Astrocyte (in vitro differentiated cells and primary cell): ENCODE measurements at regions not wholly inside any gene's neighbourhood (a gene's known extent, or its start where the extent isn't known, plus 50 kb on each side); places are given as distances from the start of the nearest gene placed in this dataset.

Experiments
- DNase-seq: peaks from one replicate; pipeline ENCODE4 v3.0.0-alpha.2; 2010; ENCODE audit warnings: low read depth
- FAIRE-seq: peaks from 2 replicates; lab custom pipeline; 2011; peaks lifted over from hg19 to GRCh38; lab: Jason Lieb, UNC
- H2AFZ ChIP-seq: 2 replicates; pipeline ENCODE4 v1.6.0; 2012; ENCODE audit warnings: low read depth, low read length, inconsistent platforms
- H3K27ac ChIP-seq: 2 replicates; pipeline ENCODE4 v1.5.1; 2011; ENCODE audit warnings: low read depth, low read length, inconsistent platforms
- H3K27me3 ChIP-seq: 2 replicates; pipeline ENCODE4 v1.6.0; 2011; ENCODE audit warnings: low read length, inconsistent platforms; ENCODE audit not compliant: insufficient read depth
- H3K36me3 ChIP-seq: 2 replicates; pipeline ENCODE4 v1.5.1; 2011; ENCODE audit warnings: low read length, inconsistent platforms; ENCODE audit not compliant: insufficient read depth
- H3K4me1 ChIP-seq: 2 replicates; pipeline ENCODE4 v1.5.1; 2011; ENCODE audit warnings: low read length, inconsistent platforms; ENCODE audit not compliant: insufficient read depth
- H3K4me2 ChIP-seq: 2 replicates; pipeline ENCODE4 v1.6.0; 2012; ENCODE audit warnings: low read length, inconsistent platforms
- H3K4me3 ChIP-seq: 2 replicates; pipeline ENCODE4 v1.5.1; 2011; ENCODE audit warnings: low read depth, mild to moderate bottlenecking, low read length, inconsistent platforms; ENCODE audit not compliant: insufficient read depth
- H3K79me2 ChIP-seq: 2 replicates; pipeline ENCODE4 v1.6.0; 2012; ENCODE audit warnings: mild to moderate bottlenecking, low read length, inconsistent platforms; ENCODE audit not compliant: insufficient read depth
- H3K9ac ChIP-seq: 2 replicates; pipeline ENCODE4 v1.6.0; 2012; ENCODE audit warnings: mild to moderate bottlenecking, low read length, inconsistent platforms
- H3K9me3 ChIP-seq: 2 replicates; pipeline ENCODE4 v1.5.1; 2012; ENCODE audit warnings: low read depth, mild to moderate bottlenecking, low read length, inconsistent platforms; ENCODE audit not compliant: insufficient read depth
- H4K20me1 ChIP-seq: 2 replicates; pipeline ENCODE4 v1.6.0; 2012; ENCODE audit warnings: low read length, inconsistent platforms; ENCODE audit not compliant: insufficient read depth
- H3K27ac Mint-ChIP-seq: one replicate; pipeline ENCODE4 v1.8.0; 2021; ENCODE audit warnings: mild to moderate bottlenecking, mixed read lengths; ENCODE audit not compliant: unreplicated experiment
- H3K27me3 Mint-ChIP-seq: one replicate; pipeline ENCODE4 v1.8.0; 2021; ENCODE audit warnings: low read depth, mixed read lengths; ENCODE audit not compliant: unreplicated experiment
- H3K36me3 Mint-ChIP-seq: one replicate; pipeline ENCODE4 v1.8.0; 2021; ENCODE audit warnings: low read depth, mixed read lengths; ENCODE audit not compliant: unreplicated experiment
- H3K4me1 Mint-ChIP-seq: one replicate; pipeline ENCODE4 v1.8.0; 2021; ENCODE audit warnings: low read depth, mixed read lengths; ENCODE audit not compliant: unreplicated experiment
- H3K4me3 Mint-ChIP-seq: one replicate; pipeline ENCODE4 v1.8.0; 2021; ENCODE audit warnings: mild to moderate bottlenecking, moderate library complexity, mixed read lengths; ENCODE audit not compliant: unreplicated experiment
- H3K9me3 Mint-ChIP-seq: one replicate; pipeline ENCODE4 v1.8.0; 2021; ENCODE audit warnings: mild to moderate bottlenecking, mixed read lengths; ENCODE audit not compliant: unreplicated experiment
- CTCF ChIP-seq: IDR thresholded peaks from 2 replicates; pipeline ENCODE4 v1.5.1; 2011; ENCODE audit warnings: low read depth, mild to moderate bottlenecking, inconsistent platforms, low read length, moderate library complexity; ENCODE audit not compliant: insufficient read depth
- EZH2 ChIP-seq: IDR thresholded peaks from 2 replicates; pipeline ENCODE4 v1.6.1; 2012; ENCODE audit warnings: mild to moderate bottlenecking, low read length, inconsistent platforms; ENCODE audit not compliant: insufficient read depth

GRCh38 chr12:34396006-34396860 is 373.9 kb downstream of the ALG10 start:
- no peak overlapping the region for H3K27ac Mint-ChIP-seq
- DNase-seq (no peak), FAIRE-seq (no peak)
- Histone ChIP-seq H3K79me2 (no peaks in the 10 kb centered on the region), H4K20me1 (no peaks in the 10 kb centered on the region), H3K36me3 (no peaks in the 10 kb centered on the region), H3K9me3 (peaks cover 26% of the 10 kb centered on the region), H3K27ac (no peak overlapping the region), H3K9ac (no peak overlapping the region), H3K4me2 (no peak overlapping the region), H2AFZ (no peak overlapping the region), H3K27me3 (no peaks in the 10 kb centered on the region), H3K4me3 (no peak overlapping the region), H3K4me1 (no peaks in the 10 kb centered on the region)
- TF ChIP-seq EZH2 (no peak), CTCF (no peak)
- H3K9me3 Mint-ChIP-seq: peaks cover 12% of the 10 kb centered on the region
- H3K36me3 Mint-ChIP-seq: no peaks in the 10 kb centered on the region
- no peak overlapping the region for H3K4me3 Mint-ChIP-seq
- no peaks in the 10 kb centered on the region for H3K4me1 Mint-ChIP-seq
- H3K27me3 Mint-ChIP-seq: no peaks in the 10 kb centered on the region

GRCh38 chr12:34396861-34397590 is 374.7 kb downstream of the ALG10 start:
- Histone ChIP-seq H3K9me3 (peaks cover 25% of the 10 kb centered on the region), H3K4me3 (no peak overlapping the region), H4K20me1 (no peaks in the 10 kb centered on the region), H2AFZ (no peak overlapping the region), H3K4me2 (no peak overlapping the region), H3K9ac (no peak overlapping the region), H3K36me3 (no peaks in the 10 kb centered on the region), H3K4me1 (no peaks in the 10 kb centered on the region), H3K79me2 (no peaks in the 10 kb centered on the region), H3K27me3 (no peaks in the 10 kb centered on the region), H3K27ac (no peak overlapping the region)
- DNase-seq (no peak), FAIRE-seq (no peak)
- Mint-ChIP-seq H3K36me3 (no peaks in the 10 kb centered on the region), H3K9me3 (peaks cover 12% of the 10 kb centered on the region), H3K4me3 (no peak overlapping the region), H3K27me3 (no peaks in the 10 kb centered on the region), H3K4me1 (no peaks in the 10 kb centered on the region), H3K27ac (no peak overlapping the region)
- no peak for TF ChIP-seq CTCF
- TF ChIP-seq EZH2: no peak
